GM23338 (cell line): ENCODE measurements at regions not wholly inside any gene's neighbourhood (a gene's known extent, or its start where the extent isn't known, plus 50 kb on each side); places are given as distances from the start of the nearest gene placed in this dataset.

Experiments used
- ATAC-seq: fragments of 200-7000 bp; cut with Tn5 transposase; 3 replicates; pipeline ENCODE4 v1.9.1; 2020
- DNase-seq: peaks from one replicate; pipeline ENCODE4 v3.0.0-alpha.2; 2015; ENCODE audit warnings: low spot score
- H2AFZ ChIP-seq: fragments of 200-600 bp; sonication (generic); 2 replicates; pipeline ENCODE4 v1.8.0; 2016; ENCODE audit warnings: antibody characterized with exemption, mild to moderate bottlenecking, moderate library complexity
- H3F3A ChIP-seq: fragments of 200-600 bp; sonication (generic); replicated peaks from 2 replicates; pipeline ENCODE4 v1.8.0; 2017; ENCODE audit warnings: antibody characterized with exemption, mixed run types, low read depth
- H3K27ac ChIP-seq: fragments of 200-600 bp; sonication (generic); 2 replicates; pipeline ENCODE4 v1.6.1; 2016; ENCODE audit warnings: low read depth
- H3K27me3 ChIP-seq: fragments of 200-600 bp; sonication (generic); 2 replicates; pipeline ENCODE4 v1.8.0; 2016; ENCODE audit warnings: mild to moderate bottlenecking, mixed run types, moderate library complexity; ENCODE audit not compliant: insufficient read depth
- H3K36me3 ChIP-seq: fragments of 200-600 bp; sonication (generic); 2 replicates; pipeline ENCODE4 v1.8.0; 2016; ENCODE audit warnings: mild to moderate bottlenecking; ENCODE audit not compliant: insufficient read depth
- H3K4me1 ChIP-seq: fragments of 200-600 bp; sonication (generic); 2 replicates; pipeline ENCODE4 v1.8.0; 2016; ENCODE audit warnings: mild to moderate bottlenecking, moderate library complexity; ENCODE audit not compliant: insufficient read depth
- H3K4me2 ChIP-seq: fragments of 200-600 bp; sonication (generic); 2 replicates; pipeline ENCODE4 v1.7.1; 2017; ENCODE audit warnings: mixed run types
- H3K4me3 ChIP-seq: fragments of 200-600 bp; sonication (generic); 2 replicates; pipeline ENCODE4 v1.6.1; 2016; ENCODE audit warnings: mixed run types
- H3K79me2 ChIP-seq: fragments of 200-600 bp; sonication (generic); replicated peaks from 2 replicates; pipeline ENCODE4 v1.8.0; 2017; ENCODE audit warnings: mild to moderate bottlenecking; ENCODE audit not compliant: insufficient read depth
- H3K9me2 ChIP-seq: fragments of 200-600 bp; sonication (generic); 2 replicates; pipeline ENCODE4 v1.8.0; 2017; ENCODE audit not compliant: insufficient read depth
- H4K20me1 ChIP-seq: fragments of 200-600 bp; sonication (generic); replicated peaks from 2 replicates; pipeline ENCODE4 v1.8.0; 2017; ENCODE audit warnings: mild to moderate bottlenecking; ENCODE audit not compliant: insufficient read depth
- H3K27ac Mint-ChIP-seq: 2 replicates; pipeline ENCODE4 v1.8.0; 2020; ENCODE audit warnings: inconsistent platforms, mild to moderate bottlenecking, moderate library complexity, mixed read lengths
- H3K27me3 Mint-ChIP-seq: 3 replicates; pipeline ENCODE4 v1.8.0; 2022; ENCODE audit warnings: low read depth, mild to moderate bottlenecking, moderate library complexity, mixed read lengths, inconsistent platforms; ENCODE audit not compliant: insufficient read depth, poor library complexity
- H3K36me3 Mint-ChIP-seq: 3 replicates; pipeline ENCODE4 v1.8.0; 2021; ENCODE audit warnings: low read depth, mild to moderate bottlenecking, inconsistent platforms, moderate library complexity, mixed read lengths
- H3K4me1 Mint-ChIP-seq: 3 replicates; pipeline ENCODE4 v1.8.0; 2020; ENCODE audit warnings: mild to moderate bottlenecking, inconsistent platforms, mixed read lengths
- H3K4me3 Mint-ChIP-seq: 3 replicates; pipeline ENCODE4 v1.8.0; 2021; ENCODE audit warnings: moderate library complexity, mild to moderate bottlenecking, inconsistent platforms, mixed read lengths
- H3K9me3 Mint-ChIP-seq: 3 replicates; pipeline ENCODE4 v1.8.0; 2020; ENCODE audit warnings: moderate library complexity, mild to moderate bottlenecking, inconsistent platforms, mixed read lengths
- CREB1 ChIP-seq: fragments of 250-450 bp; sonication (Bioruptor Pico); IDR thresholded peaks from 2 replicates; pipeline ENCODE4 v1.5.0; 2020; ENCODE audit warnings: low read depth, mild to moderate bottlenecking, moderate library complexity
- ETS1 ChIP-seq: IDR thresholded peaks from 2 replicates; pipeline ENCODE4 v1.6.1; 2016; ENCODE audit warnings: antibody characterized with exemption
- EZH2 ChIP-seq: fragments of 200-600 bp; sonication (generic); IDR thresholded peaks from one replicate; pipeline ENCODE4 v1.8.0; 2017; ENCODE audit warnings: antibody characterized with exemption, mild to moderate bottlenecking, low read depth; ENCODE audit not compliant: unreplicated experiment
- EZH2phosphoT487 ChIP-seq: fragments of 200-600 bp; sonication (generic); IDR thresholded peaks from one replicate; pipeline ENCODE4 v1.8.1; 2018; ENCODE audit warnings: antibody characterized with exemption; ENCODE audit not compliant: unreplicated experiment
- JUNB ChIP-seq: IDR thresholded peaks from one replicate; pipeline ENCODE4 v1.6.1; 2016; ENCODE audit warnings: antibody characterized with exemption; ENCODE audit not compliant: unreplicated experiment
- POLR2AphosphoS5 ChIP-seq: IDR thresholded peaks from 2 replicates; pipeline ENCODE4 v1.6.1; 2016; ENCODE audit warnings: antibody characterized with exemption, low read depth
- REST ChIP-seq: IDR thresholded peaks from one replicate; pipeline ENCODE4 v1.6.1; 2018; ENCODE audit warnings: antibody characterized with exemption; ENCODE audit not compliant: unreplicated experiment
- STAT1 ChIP-seq: IDR thresholded peaks from one replicate; pipeline ENCODE4 v1.6.1; 2016; ENCODE audit warnings: antibody characterized with exemption; ENCODE audit not compliant: unreplicated experiment
- ZNF114 ChIP-seq: fragments of 250-450 bp; sonication (Bioruptor Pico); IDR thresholded peaks from 2 replicates; pipeline ENCODE4 v1.5.0; 2020; ENCODE audit warnings: mild to moderate bottlenecking, moderate library complexity
- ZNF331 ChIP-seq: fragments of 250-450 bp; sonication (Bioruptor Pico); IDR thresholded peaks from 2 replicates; pipeline ENCODE4 v1.5.0; 2020; ENCODE audit warnings: low read depth, mild to moderate bottlenecking, moderate library complexity
- ZNF462 ChIP-seq: fragments of 250-450 bp; sonication (Bioruptor Pico); IDR thresholded peaks from 2 replicates; pipeline ENCODE4 v1.5.0; 2020; ENCODE audit warnings: mild to moderate bottlenecking, moderate library complexity

- H2AFZ ChIP-seq, result no peak overlapping the region
- H3K4me3 ChIP-seq, result no peak overlapping the region
- no peaks in the 10 kb centered on the region for H4K20me1 ChIP-seq
- no peaks in the 10 kb centered on the region for H3K27me3 ChIP-seq
- no peaks in the 10 kb centered on the region for H3K4me1 ChIP-seq
- Mint-ChIP-seq H3K9me3 (peaks cover 15% of the 10 kb centered on the region), H3K27ac (no peak overlapping the region), H3K27me3 (no peaks in the 10 kb centered on the region), H3K4me3 (no peak overlapping the region), H3K4me1 (peaks cover 5% of the 10 kb centered on the region; the same call in 2 of the 3 replicates), H3K36me3 (peaks cover 4% of the 10 kb centered on the region)
- TF ChIP-seq JUNB, result no peak
- TF ChIP-seq POLR2AphosphoS5, result no peak
- no peak for TF ChIP-seq REST
- no peak for TF ChIP-seq ETS1
- TF ChIP-seq CREB1 (CRISPR knock-in tag), result no peak
- H3K79me2 ChIP-seq, result no peaks in the 10 kb centered on the region
- ATAC-seq (no peak), DNase-seq (no peak)
- no peak overlapping the region for H3K27ac ChIP-seq
- no peaks in the 10 kb centered on the region for H3K36me3 ChIP-seq
- H3K4me2 ChIP-seq, result no peak overlapping the region
- H3K9me2 ChIP-seq, result peaks cover 4% of the 10 kb centered on the region; the same call in 1 of the 2 replicates
- no peaks in the 10 kb centered on the region for H3F3A ChIP-seq
Measured at GRCh38 chr10:128588402-128588801, 462.2 kb upstream of the MKI67 start.

DNA sequence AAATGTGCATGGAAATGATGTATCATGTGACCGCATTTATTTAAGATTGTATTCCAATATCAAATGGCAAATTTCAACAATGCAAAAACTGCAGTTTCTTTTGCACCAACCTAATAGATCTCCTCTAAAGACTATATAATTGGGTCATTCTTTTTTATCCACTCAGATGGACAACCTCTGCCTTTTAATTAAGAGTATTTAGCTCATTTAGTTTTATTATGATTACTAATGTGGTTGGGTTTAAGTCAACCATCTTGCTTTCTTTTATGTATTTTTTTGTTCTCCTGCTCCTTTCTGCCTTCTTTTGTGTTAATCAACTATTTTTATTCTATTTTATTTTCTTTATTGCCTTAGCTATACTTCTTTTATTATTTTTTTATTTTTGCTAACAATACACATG is 468.5 kb upstream of the MKI67 start:
- H3K4me3 ChIP-seq, result no peak overlapping the region
- H3K27me3 Mint-ChIP-seq, result peaks cover 4% of the 10 kb centered on the region
- no peaks in the 10 kb centered on the region for H4K20me1 ChIP-seq
- no peaks in the 10 kb centered on the region for H3K4me1 Mint-ChIP-seq
- H3K27ac Mint-ChIP-seq, result no peak overlapping the region
- H3K36me3 Mint-ChIP-seq, result no peaks in the 10 kb centered on the region
- no peak overlapping the region for H3K4me2 ChIP-seq
- no peak overlapping the region for H2AFZ ChIP-seq
- no peaks in the 10 kb centered on the region; the same call in 1 of the 2 replicates for H3K36me3 ChIP-seq
- no peaks in the 10 kb centered on the region for H3K9me3 Mint-ChIP-seq
- DNase-seq, result no peak
- H3K79me2 ChIP-seq, result no peaks in the 10 kb centered on the region
- no peak overlapping the region for H3K4me3 Mint-ChIP-seq
- H3K9me2 ChIP-seq, result no peaks in the 10 kb centered on the region
- H3K27ac ChIP-seq, result no peak overlapping the region
- no peak for ATAC-seq
- H3F3A ChIP-seq, result no peaks in the 10 kb centered on the region
- H3K27me3 ChIP-seq, result no peaks in the 10 kb centered on the region
- H3K4me1 ChIP-seq, result no peaks in the 10 kb centered on the region
- TF ChIP-seq JUNB (no peak), ETS1 (no peak), EZH2 (no peak), STAT1 (no peak), ZNF331 (CRISPR knock-in tag) (no peak), ZNF462 (CRISPR knock-in tag) (no peak), ZNF114 (no peak), EZH2phosphoT487 (no peak)
